Endodermal cell (in vitro differentiated cells): ENCODE measurements at regions not wholly inside any gene's neighbourhood (a gene's known extent, or its start where the extent isn't known, plus 50 kb on each side); places are given as distances from the start of the nearest gene placed in this dataset.

ENCODE experiments used
- DNase-seq: peaks from one replicate; pipeline ENCODE4 v3.0.0-alpha.2; 2017
- H3K27ac ChIP-seq: 2 replicates; pipeline ENCODE4 v1.5.1; 2013; ENCODE audit warnings: mild to moderate bottlenecking, low read depth, low read length, moderate library complexity
- H3K27me3 ChIP-seq: 2 replicates; pipeline ENCODE4 v1.6.1; 2013; ENCODE audit warnings: mild to moderate bottlenecking, low read length, moderate library complexity; ENCODE audit not compliant: insufficient read depth, control insufficient read depth, poor library complexity, severe bottlenecking
- H3K36me3 ChIP-seq: 2 replicates; pipeline ENCODE4 v1.7.0; 2013; ENCODE audit warnings: mild to moderate bottlenecking, low read length, moderate library complexity; ENCODE audit not compliant: control insufficient read depth, insufficient read depth
- H3K4me1 ChIP-seq: one replicate; pipeline ENCODE4 v1.7.0; 2013; ENCODE audit warnings: low read length; ENCODE audit not compliant: control insufficient read depth, insufficient read depth
- H3K4me3 ChIP-seq: 2 replicates; pipeline ENCODE4 v1.5.1; 2013; ENCODE audit warnings: mild to moderate bottlenecking, low read length, moderate library complexity
- H3K9ac ChIP-seq: 2 replicates; pipeline ENCODE4 v1.6.1; 2013; ENCODE audit warnings: mild to moderate bottlenecking, low read length, moderate library complexity; ENCODE audit not compliant: poor library complexity, severe bottlenecking; ENCODE audit errors: extremely low read depth
- H3K9me3 ChIP-seq: 2 replicates; pipeline ENCODE4 v1.6.1; 2013; ENCODE audit warnings: mild to moderate bottlenecking, low read length, moderate library complexity; ENCODE audit not compliant: control insufficient read depth
- H3K27ac Mint-ChIP-seq: 2 replicates; pipeline ENCODE4 v1.8.0; 2020; ENCODE audit warnings: mixed read lengths
- H3K27me3 Mint-ChIP-seq: 2 replicates; pipeline ENCODE4 v1.8.0; 2021; ENCODE audit warnings: mild to moderate bottlenecking, mixed read lengths; ENCODE audit not compliant: insufficient read depth
- H3K36me3 Mint-ChIP-seq: 2 replicates; pipeline ENCODE4 v1.8.0; 2020; ENCODE audit warnings: low read depth, mixed read lengths
- H3K4me1 Mint-ChIP-seq: 2 replicates; pipeline ENCODE4 v1.8.0; 2020; ENCODE audit warnings: mixed read lengths
- H3K4me3 Mint-ChIP-seq: 2 replicates; pipeline ENCODE4 v1.8.0; 2020; ENCODE audit warnings: mild to moderate bottlenecking, moderate library complexity, mixed read lengths
- H3K9me3 Mint-ChIP-seq: 2 replicates; pipeline ENCODE4 v1.8.0; 2020; ENCODE audit warnings: mild to moderate bottlenecking, mixed read lengths
- WGBS, 2 experiments: methylation state at CpG; one replicate each; pipeline versions ENCODE4 v1.1.5 to v1.1.7; 2013; ENCODE audit warnings: missing lambda C conversion rate in 2 of 2, mixed read lengths in 1 of 2; ENCODE audit not compliant: insufficient coverage in 1 of 2, insufficient read length in 1 of 2; 5-methylcytosine and 5-hydroxymethylcytosine counted together
- TF ChIP-seq, protein P1 (sequence below): fragments of 200-600 bp; sonication (generic); conservative IDR thresholded peaks from 2 replicates; pipeline ENCODE4 v1.5.0; 2021; ENCODE audit warnings: antibody characterized with exemption, mild to moderate bottlenecking

- Histone ChIP-seq H3K4me3 (no peak overlapping the region), H3K9me3 (peaks cover 4% of the 10 kb centered on the region), H3K27ac (no peak overlapping the region), H3K27me3 (no peaks in the 10 kb centered on the region), H3K4me1 (no peaks in the 10 kb centered on the region), H3K36me3 (no peaks in the 10 kb centered on the region), H3K9ac (no peak overlapping the region)
- WGBS, 2 experiments = 95 to 97% methylated on average over 4 of the region's 4 CpGs
- no peak overlapping the region for H3K27ac Mint-ChIP-seq
- no peak for DNase-seq
- no peaks in the 10 kb centered on the region for H3K9me3 Mint-ChIP-seq
- no peak overlapping the region for H3K4me3 Mint-ChIP-seq
- no peaks in the 10 kb centered on the region for H3K36me3 Mint-ChIP-seq
- TF ChIP-seq, protein P1, sequence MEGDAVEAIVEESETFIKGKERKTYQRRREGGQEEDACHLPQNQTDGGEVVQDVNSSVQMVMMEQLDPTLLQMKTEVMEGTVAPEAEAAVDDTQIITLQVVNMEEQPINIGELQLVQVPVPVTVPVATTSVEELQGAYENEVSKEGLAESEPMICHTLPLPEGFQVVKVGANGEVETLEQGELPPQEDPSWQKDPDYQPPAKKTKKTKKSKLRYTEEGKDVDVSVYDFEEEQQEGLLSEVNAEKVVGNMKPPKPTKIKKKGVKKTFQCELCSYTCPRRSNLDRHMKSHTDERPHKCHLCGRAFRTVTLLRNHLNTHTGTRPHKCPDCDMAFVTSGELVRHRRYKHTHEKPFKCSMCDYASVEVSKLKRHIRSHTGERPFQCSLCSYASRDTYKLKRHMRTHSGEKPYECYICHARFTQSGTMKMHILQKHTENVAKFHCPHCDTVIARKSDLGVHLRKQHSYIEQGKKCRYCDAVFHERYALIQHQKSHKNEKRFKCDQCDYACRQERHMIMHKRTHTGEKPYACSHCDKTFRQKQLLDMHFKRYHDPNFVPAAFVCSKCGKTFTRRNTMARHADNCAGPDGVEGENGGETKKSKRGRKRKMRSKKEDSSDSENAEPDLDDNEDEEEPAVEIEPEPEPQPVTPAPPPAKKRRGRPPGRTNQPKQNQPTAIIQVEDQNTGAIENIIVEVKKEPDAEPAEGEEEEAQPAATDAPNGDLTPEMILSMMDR = no peak
- peaks cover 3% of the 10 kb centered on the region for H3K4me1 Mint-ChIP-seq
- H3K27me3 Mint-ChIP-seq = no peaks in the 10 kb centered on the region
Measured at GRCh38 chr2:9055471-9055870, 52.0 kb upstream of the MBOAT2 start.

DNA sequence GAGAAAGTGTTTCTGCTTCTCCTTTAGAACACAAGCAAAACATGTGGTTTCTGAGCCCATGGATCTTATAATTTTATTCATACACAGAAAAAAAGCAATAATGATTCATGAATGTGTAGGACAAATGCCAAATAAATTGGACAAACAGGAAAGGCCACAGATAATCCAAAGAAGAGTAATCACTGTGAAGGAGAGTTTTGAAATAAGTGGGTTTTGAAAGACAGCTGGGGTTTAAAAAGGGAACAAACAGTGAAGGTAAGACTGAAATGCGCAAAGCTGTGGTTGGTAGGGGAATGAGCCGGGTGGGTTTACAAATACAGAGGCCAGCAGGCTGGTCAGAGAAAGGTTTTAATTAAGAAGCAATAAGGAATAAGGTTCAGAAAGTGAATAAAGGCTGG, 50.0 kb upstream of the MBOAT2 start:
- Mint-ChIP-seq H3K4me3 (no peak overlapping the region), H3K9me3 (no peaks in the 10 kb centered on the region), H3K36me3 (no peaks in the 10 kb centered on the region), H3K4me1 (peaks cover 7% of the 10 kb centered on the region), H3K27ac (no peak overlapping the region), H3K27me3 (no peaks in the 10 kb centered on the region)
- no peak overlapping the region for H3K9ac ChIP-seq
- TF ChIP-seq, protein P1 = no peak
- 90 to 96% methylated on average over 2 of the region's 2 CpGs for WGBS, 2 experiments
- no peaks in the 10 kb centered on the region for H3K27me3 ChIP-seq
- no peak overlapping the region for H3K4me3 ChIP-seq
- peaks cover 4% of the 10 kb centered on the region for H3K9me3 ChIP-seq
- DNase-seq = no peak
- no peak overlapping the region for H3K27ac ChIP-seq
- no peaks in the 10 kb centered on the region for H3K4me1 ChIP-seq
- H3K36me3 ChIP-seq = no peaks in the 10 kb centered on the region
